H9 (cell line): ENCODE measurements at regions not wholly inside any gene's neighbourhood (a gene's known extent, or its start where the extent isn't known, plus 50 kb on each side); places are given as distances from the start of the nearest gene placed in this dataset.

Experiments used
- DNase-seq: peaks from one replicate; pipeline ENCODE4 v3.0.0-alpha.2; 2017
- H2AFZ ChIP-seq: one replicate; pipeline ENCODE4 v1.6.1; 2013; ENCODE audit warnings: mild to moderate bottlenecking, low read length, control low read depth, moderate library complexity
- H2AK5ac ChIP-seq: 2 replicates; pipeline ENCODE4 v1.6.1; 2013; ENCODE audit warnings: low read length, control low read depth, mixed read lengths; ENCODE audit not compliant: insufficient read length
- H2BK120ac ChIP-seq: one replicate; pipeline ENCODE4 v1.6.1; 2013; ENCODE audit warnings: low read depth, mild to moderate bottlenecking, low read length, control low read depth, inconsistent platforms; ENCODE audit not compliant: poor library complexity, severe bottlenecking
- H2BK12ac ChIP-seq: 2 replicates; pipeline ENCODE4 v1.6.1; 2013; ENCODE audit warnings: low read length, control low read depth, mixed read lengths, low read depth; ENCODE audit not compliant: insufficient read length
- H2BK15ac ChIP-seq: 2 replicates; pipeline ENCODE4 v1.6.1; 2013; ENCODE audit warnings: low read depth, low read length, control low read depth
- H2BK20ac ChIP-seq: one replicate; pipeline ENCODE4 v1.6.1; 2013; ENCODE audit warnings: low read depth, mild to moderate bottlenecking, low read length, control low read depth, inconsistent platforms; ENCODE audit not compliant: poor library complexity, severe bottlenecking
- H2BK5ac ChIP-seq: 2 replicates; pipeline ENCODE4 v1.6.1; 2013; ENCODE audit warnings: low read length, control low read depth, mixed read lengths; ENCODE audit not compliant: insufficient read length
- H3K14ac ChIP-seq: 2 replicates; pipeline ENCODE4 v1.6.1; 2013; ENCODE audit warnings: low read length, control low read depth; ENCODE audit not compliant: insufficient read depth
- H3K18ac ChIP-seq: 2 replicates; pipeline ENCODE4 v1.6.1; 2013; ENCODE audit warnings: low read depth, mild to moderate bottlenecking, mixed read lengths, low read length, control low read depth; ENCODE audit not compliant: insufficient read length
- H3K23ac ChIP-seq: 2 replicates; pipeline ENCODE4 v1.6.1; 2013; ENCODE audit warnings: low read length, control low read depth, mixed read lengths, low read depth; ENCODE audit not compliant: insufficient read length
- H3K23me2 ChIP-seq: 2 replicates; pipeline ENCODE4 v1.6.1; 2013; ENCODE audit warnings: low read depth, mild to moderate bottlenecking, mixed read lengths, low read length, control low read depth; ENCODE audit not compliant: insufficient read length, poor library complexity, severe bottlenecking
- H3K27ac ChIP-seq: 2 replicates; pipeline ENCODE4 v1.5.1; 2013; ENCODE audit warnings: low read length, control low read depth, mixed read lengths, low read depth; ENCODE audit not compliant: insufficient read length
- H3K27me3 ChIP-seq: 2 replicates; pipeline ENCODE4 v1.6.1; 2013; ENCODE audit warnings: low read length, control low read depth, inconsistent platforms; ENCODE audit not compliant: insufficient read depth
- H3K4ac ChIP-seq: 2 replicates; pipeline ENCODE4 v1.6.1; 2013; ENCODE audit warnings: low read depth, mild to moderate bottlenecking, control low read depth, inconsistent platforms, low read length, moderate library complexity
- H3K4me1 ChIP-seq: 2 replicates; pipeline ENCODE4 v1.6.1; 2013; ENCODE audit warnings: low read length, control low read depth, inconsistent platforms; ENCODE audit not compliant: insufficient read depth
- H3K4me2 ChIP-seq: 2 replicates; pipeline ENCODE4 v1.6.1; 2013; ENCODE audit warnings: low read length, control low read depth, mixed read lengths; ENCODE audit not compliant: insufficient read length, insufficient read depth
- H3K56ac ChIP-seq: 2 replicates; pipeline ENCODE4 v1.6.1; 2013; ENCODE audit warnings: low read depth, mild to moderate bottlenecking, mixed read lengths, low read length, control low read depth; ENCODE audit not compliant: insufficient read length
- H3K79me1 ChIP-seq: 2 replicates; pipeline ENCODE4 v1.6.1; 2013; ENCODE audit warnings: low read depth, mild to moderate bottlenecking, moderate library complexity, low read length, control low read depth, inconsistent platforms; ENCODE audit not compliant: insufficient read depth, poor library complexity, severe bottlenecking
- H3K79me2 ChIP-seq: 2 replicates; pipeline ENCODE4 v1.6.1; 2013; ENCODE audit warnings: low read length, control low read depth, inconsistent platforms; ENCODE audit not compliant: insufficient read depth
- H3K9ac ChIP-seq: 2 replicates; pipeline ENCODE4 v1.6.1; 2013; ENCODE audit warnings: low read length, control low read depth, mixed read lengths; ENCODE audit not compliant: insufficient read length; ENCODE audit errors: extremely low read depth
- H3K9me3 ChIP-seq: one replicate; pipeline ENCODE4 v1.6.1; 2013; ENCODE audit warnings: low read depth, low read length, inconsistent platforms; ENCODE audit not compliant: control insufficient read depth
- H3T11ph ChIP-seq: one replicate; pipeline ENCODE4 v1.6.1; 2013; ENCODE audit warnings: mild to moderate bottlenecking, low read length, control low read depth, inconsistent platforms
- H4K20me1 ChIP-seq: one replicate; pipeline ENCODE4 v1.6.1; 2013; ENCODE audit not compliant: control insufficient read depth, insufficient read length, insufficient read depth
- H4K5ac ChIP-seq: 2 replicates; pipeline ENCODE4 v1.6.1; 2013; ENCODE audit warnings: low read depth, mild to moderate bottlenecking, mixed read lengths, low read length, control low read depth; ENCODE audit not compliant: insufficient read length
- H4K8ac ChIP-seq: replicated peaks from 2 replicates; pipeline ENCODE4 v1.6.1; 2013; ENCODE audit warnings: low read length, control low read depth, mixed read lengths, low read depth; ENCODE audit not compliant: insufficient read length
- H4K91ac ChIP-seq: 2 replicates; pipeline ENCODE4 v1.6.1; 2013; ENCODE audit warnings: low read depth, mild to moderate bottlenecking, moderate library complexity, mixed read lengths, low read length, control low read depth; ENCODE audit not compliant: insufficient read length
- H3K27ac Mint-ChIP-seq, 3 experiments: 2 replicates in 2 of 3; 3 replicates in 1 of 3; pipeline ENCODE4 v1.8.0; 2020 to 2021; ENCODE audit warnings: mixed read lengths in 3 of 3, mild to moderate bottlenecking in 1 of 3, moderate library complexity in 1 of 3
- H3K27me3 Mint-ChIP-seq: 2 replicates; pipeline ENCODE4 v1.8.0; 2021; ENCODE audit warnings: low read depth, mild to moderate bottlenecking, moderate library complexity, mixed read lengths
- H3K36me3 Mint-ChIP-seq, 3 experiments: 2 replicates in 2 of 3; 3 replicates in 1 of 3; pipeline ENCODE4 v1.8.0; 2020 to 2021; ENCODE audit warnings: low read depth in 3 of 3, mixed read lengths in 3 of 3; ENCODE audit not compliant: insufficient read depth in 1 of 3
- H3K4me1 Mint-ChIP-seq, 2 experiments: 2 replicates each; pipeline ENCODE4 v1.8.0; 2020; ENCODE audit warnings: mixed read lengths in 2 of 2
- H3K4me3 Mint-ChIP-seq, 2 experiments: 2 replicates in 1 of 2; 3 replicates in 1 of 2; pipeline ENCODE4 v1.8.0; 2020 to 2021; ENCODE audit warnings: mild to moderate bottlenecking in 2 of 2, mixed read lengths in 2 of 2, moderate library complexity in 1 of 2
- H3K9me3 Mint-ChIP-seq, 2 experiments: 2 replicates in 1 of 2; 3 replicates in 1 of 2; pipeline ENCODE4 v1.8.0; 2020; ENCODE audit warnings: mild to moderate bottlenecking in 2 of 2, mixed read lengths in 2 of 2, moderate library complexity in 1 of 2
- TF ChIP-seq, protein P1 (sequence below): fragments of 200-600 bp; sonication (generic); conservative IDR thresholded peaks from 3 replicates; pipeline ENCODE4 v1.8.0; 2021; ENCODE audit warnings: antibody characterized with exemption, mild to moderate bottlenecking

DNA sequence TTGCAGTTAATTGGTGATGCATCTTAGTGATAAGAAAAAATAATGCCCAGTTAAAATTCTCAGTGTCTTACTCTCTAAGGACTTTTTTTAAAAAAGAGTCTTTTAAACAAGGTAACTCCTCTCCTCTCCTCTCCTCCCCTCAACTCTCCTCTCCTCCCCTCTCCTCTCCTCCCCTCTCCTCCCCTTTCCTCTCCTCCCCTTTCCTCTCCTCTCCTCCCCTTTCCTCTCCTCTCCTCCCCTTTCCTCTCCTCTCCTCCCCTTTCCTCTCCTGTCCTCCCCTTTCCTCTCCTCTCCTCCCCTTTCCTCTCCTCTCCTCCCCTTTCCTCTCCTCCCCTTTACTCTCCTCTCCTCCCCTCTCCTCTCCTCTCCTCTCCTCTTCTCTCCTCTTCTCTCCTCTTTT is 675.9 kb upstream of the RBFOX1 start:
- H3K4me1 ChIP-seq = no peaks in the 10 kb centered on the region
- no peak overlapping the region for H2BK5ac ChIP-seq
- no peaks in the 10 kb centered on the region for H3K9me3 ChIP-seq
- H4K5ac ChIP-seq = no peak overlapping the region
- Mint-ChIP-seq H3K4me3 (no peak overlapping the region), H3K9me3 (no peaks in the 10 kb centered on the region; a peak in 1 of 5 replicates), H3K4me1 (peaks cover 5 to 8% of the 10 kb centered on the region in 2 experiments; a peak in 2 of 4 replicates), H3K36me3 (no peaks in the 10 kb centered on the region), H3K27me3 (peaks cover 3% of the 10 kb centered on the region), H3K27ac (no peak overlapping the region)
- H3K9ac ChIP-seq = no peak overlapping the region
- H4K20me1 ChIP-seq = no peaks in the 10 kb centered on the region
- no peak overlapping the region for H3K4ac ChIP-seq
- H3K4me2 ChIP-seq = no peak overlapping the region
- H3K79me2 ChIP-seq = no peaks in the 10 kb centered on the region
- no peaks in the 10 kb centered on the region for H3K27me3 ChIP-seq
- H4K91ac ChIP-seq = no peak overlapping the region
- H3K23me2 ChIP-seq = no peaks in the 10 kb centered on the region
- no peak overlapping the region for H4K8ac ChIP-seq
- no peak overlapping the region for H3K23ac ChIP-seq
- H3K18ac ChIP-seq = no peak overlapping the region
- no peak overlapping the region for H2BK120ac ChIP-seq
- DNase-seq = no peak
- no peak overlapping the region for H2BK15ac ChIP-seq
- no peak overlapping the region for H3K56ac ChIP-seq
- H2BK20ac ChIP-seq = no peak overlapping the region
- no peak overlapping the region for H3T11ph ChIP-seq
- no peak overlapping the region for H3K14ac ChIP-seq
- H2AK5ac ChIP-seq = no peak overlapping the region
- no peak overlapping the region for H2AFZ ChIP-seq
- no peaks in the 10 kb centered on the region for H3K79me1 ChIP-seq
- no peak overlapping the region for H2BK12ac ChIP-seq
- no peak overlapping the region for H3K27ac ChIP-seq
- TF ChIP-seq, protein P1, sequence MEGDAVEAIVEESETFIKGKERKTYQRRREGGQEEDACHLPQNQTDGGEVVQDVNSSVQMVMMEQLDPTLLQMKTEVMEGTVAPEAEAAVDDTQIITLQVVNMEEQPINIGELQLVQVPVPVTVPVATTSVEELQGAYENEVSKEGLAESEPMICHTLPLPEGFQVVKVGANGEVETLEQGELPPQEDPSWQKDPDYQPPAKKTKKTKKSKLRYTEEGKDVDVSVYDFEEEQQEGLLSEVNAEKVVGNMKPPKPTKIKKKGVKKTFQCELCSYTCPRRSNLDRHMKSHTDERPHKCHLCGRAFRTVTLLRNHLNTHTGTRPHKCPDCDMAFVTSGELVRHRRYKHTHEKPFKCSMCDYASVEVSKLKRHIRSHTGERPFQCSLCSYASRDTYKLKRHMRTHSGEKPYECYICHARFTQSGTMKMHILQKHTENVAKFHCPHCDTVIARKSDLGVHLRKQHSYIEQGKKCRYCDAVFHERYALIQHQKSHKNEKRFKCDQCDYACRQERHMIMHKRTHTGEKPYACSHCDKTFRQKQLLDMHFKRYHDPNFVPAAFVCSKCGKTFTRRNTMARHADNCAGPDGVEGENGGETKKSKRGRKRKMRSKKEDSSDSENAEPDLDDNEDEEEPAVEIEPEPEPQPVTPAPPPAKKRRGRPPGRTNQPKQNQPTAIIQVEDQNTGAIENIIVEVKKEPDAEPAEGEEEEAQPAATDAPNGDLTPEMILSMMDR = no peak
